DND-41 (cell line): ENCODE measurements at regions not wholly inside any gene's neighbourhood (a gene's known extent, or its start where the extent isn't known, plus 50 kb on each side); places are given as distances from the start of the nearest gene placed in this dataset.

Experiments used
- ATAC-seq: fragments of 200-7000 bp; cut with Tn5 transposase; 3 replicates; pipeline ENCODE4 v1.9.1; 2021; ENCODE audit warnings: low read depth; ENCODE audit not compliant: insufficient read depth
- DNase-seq: peaks from one replicate; pipeline ENCODE4 v3.0.0-alpha.2; 2020
- H2AFZ ChIP-seq: 2 replicates; pipeline ENCODE4 v1.6.0; 2012; ENCODE audit warnings: low read depth, low read length
- H3K27ac ChIP-seq: 2 replicates; pipeline ENCODE4 v1.5.1; 2012; ENCODE audit warnings: low read length, inconsistent platforms
- H3K27me3 ChIP-seq: fragments of 200-600 bp; sonication (generic); 2 replicates; pipeline ENCODE4 v1.6.0; 2012; ENCODE audit warnings: low read length, mild to moderate bottlenecking, inconsistent platforms; ENCODE audit not compliant: insufficient read depth, poor library complexity
- H3K36me3 ChIP-seq: 2 replicates; pipeline ENCODE4 v1.5.1; 2012; ENCODE audit warnings: low read length, inconsistent platforms; ENCODE audit not compliant: insufficient read depth
- H3K4me1 ChIP-seq: 2 replicates; pipeline ENCODE4 v1.5.1; 2012; ENCODE audit warnings: mild to moderate bottlenecking, low read length; ENCODE audit not compliant: insufficient read depth
- H3K4me2 ChIP-seq: 2 replicates; pipeline ENCODE4 v1.6.0; 2012; ENCODE audit warnings: mild to moderate bottlenecking, moderate library complexity, low read length, inconsistent platforms; ENCODE audit not compliant: insufficient read depth
- H3K4me3 ChIP-seq, 2 experiments: fragments of 200-600 bp in 1 of 2; shearing (Covaris generic) in 1 of 2; 2 replicates each; pipeline ENCODE4 v1.5.1; 2012 to 2016; ENCODE audit warnings: inconsistent platforms in 2 of 2, low read length in 2 of 2, mild to moderate bottlenecking in 2 of 2, low read depth in 1 of 2, moderate library complexity in 1 of 2
- H3K79me2 ChIP-seq: 2 replicates; pipeline ENCODE4 v1.6.0; 2012; ENCODE audit warnings: low read length, inconsistent platforms; ENCODE audit not compliant: insufficient read depth
- H3K9ac ChIP-seq: 2 replicates; pipeline ENCODE4 v1.6.0; 2012; ENCODE audit warnings: low read depth, mild to moderate bottlenecking, inconsistent platforms, low read length, moderate library complexity
- H3K9me3 ChIP-seq: 2 replicates; pipeline ENCODE4 v1.5.1; 2012; ENCODE audit warnings: low read length, moderate library complexity, mild to moderate bottlenecking, inconsistent platforms; ENCODE audit not compliant: insufficient read depth, severe bottlenecking
- H4K20me1 ChIP-seq: 2 replicates; pipeline ENCODE4 v1.6.0; 2012; ENCODE audit warnings: low read length; ENCODE audit not compliant: insufficient read depth
- EZH2 ChIP-seq: IDR thresholded peaks from 3 replicates; pipeline ENCODE4 v1.6.1; 2012; ENCODE audit warnings: borderline replicate concordance, low read depth, mild to moderate bottlenecking, moderate library complexity, low read length, inconsistent platforms; ENCODE audit not compliant: severe bottlenecking
- TF ChIP-seq, protein P1 (sequence below): IDR thresholded peaks from 2 replicates; pipeline ENCODE4 v1.5.1; 2012; ENCODE audit warnings: borderline replicate concordance, low read length, moderate library complexity, mild to moderate bottlenecking; ENCODE audit not compliant: poor library complexity, severe bottlenecking; ENCODE audit errors: extremely low read depth

DNA sequence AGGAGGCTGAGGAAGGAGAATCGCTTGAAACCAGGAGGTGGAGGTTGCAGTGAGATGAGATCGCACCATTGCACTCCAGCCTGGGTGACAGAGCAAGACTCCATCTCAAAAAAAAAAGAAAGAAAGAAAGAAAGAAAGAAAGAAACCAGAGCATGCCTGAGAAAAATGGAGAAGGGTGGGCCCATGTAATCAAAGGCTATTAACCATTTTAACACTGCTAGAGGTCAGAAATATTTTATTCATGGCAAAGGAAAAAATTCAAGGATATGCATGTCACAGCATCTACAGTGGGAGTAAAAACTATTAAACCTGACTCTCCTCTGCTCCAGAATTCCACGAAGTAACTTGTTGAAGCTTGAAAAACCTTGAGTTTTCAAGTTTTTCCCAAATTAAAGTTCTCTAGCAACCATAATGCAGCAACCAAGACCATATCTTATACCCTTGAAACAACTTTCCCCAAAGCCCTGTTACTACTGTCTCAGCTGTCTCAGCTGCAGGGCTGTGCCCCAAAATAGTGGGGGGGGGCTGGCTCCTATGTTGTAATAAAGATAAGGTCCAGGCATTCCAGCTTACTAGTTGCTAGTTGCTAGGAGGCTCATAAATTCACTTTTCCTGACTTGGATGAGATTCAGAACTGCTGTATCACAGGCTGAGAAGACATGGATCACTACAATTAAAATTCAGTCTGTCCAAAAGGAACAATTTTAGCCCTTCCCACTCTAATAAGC lies 112.9 kb upstream of the SOD1 start:
- H4K20me1 ChIP-seq, result peaks cover 3% of the 10 kb centered on the region; the same call in 1 of the 2 replicates
- no peak overlapping the region for H3K4me3 ChIP-seq
- no peaks in the 10 kb centered on the region for H3K27me3 ChIP-seq
- no peak overlapping the region for H3K4me2 ChIP-seq
- TF ChIP-seq, protein P1, sequence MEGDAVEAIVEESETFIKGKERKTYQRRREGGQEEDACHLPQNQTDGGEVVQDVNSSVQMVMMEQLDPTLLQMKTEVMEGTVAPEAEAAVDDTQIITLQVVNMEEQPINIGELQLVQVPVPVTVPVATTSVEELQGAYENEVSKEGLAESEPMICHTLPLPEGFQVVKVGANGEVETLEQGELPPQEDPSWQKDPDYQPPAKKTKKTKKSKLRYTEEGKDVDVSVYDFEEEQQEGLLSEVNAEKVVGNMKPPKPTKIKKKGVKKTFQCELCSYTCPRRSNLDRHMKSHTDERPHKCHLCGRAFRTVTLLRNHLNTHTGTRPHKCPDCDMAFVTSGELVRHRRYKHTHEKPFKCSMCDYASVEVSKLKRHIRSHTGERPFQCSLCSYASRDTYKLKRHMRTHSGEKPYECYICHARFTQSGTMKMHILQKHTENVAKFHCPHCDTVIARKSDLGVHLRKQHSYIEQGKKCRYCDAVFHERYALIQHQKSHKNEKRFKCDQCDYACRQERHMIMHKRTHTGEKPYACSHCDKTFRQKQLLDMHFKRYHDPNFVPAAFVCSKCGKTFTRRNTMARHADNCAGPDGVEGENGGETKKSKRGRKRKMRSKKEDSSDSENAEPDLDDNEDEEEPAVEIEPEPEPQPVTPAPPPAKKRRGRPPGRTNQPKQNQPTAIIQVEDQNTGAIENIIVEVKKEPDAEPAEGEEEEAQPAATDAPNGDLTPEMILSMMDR, result no peak
- no peak for TF ChIP-seq EZH2
- peaks cover 17% of the 10 kb centered on the region for H3K79me2 ChIP-seq
- no peaks in the 10 kb centered on the region for H3K4me1 ChIP-seq
- no peak for DNase-seq
- H3K36me3 ChIP-seq, result no peaks in the 10 kb centered on the region
- H3K9ac ChIP-seq, result no peak overlapping the region
- no peak for ATAC-seq
- no peak overlapping the region for H2AFZ ChIP-seq
- no peak overlapping the region for H3K27ac ChIP-seq
- no peaks in the 10 kb centered on the region for H3K9me3 ChIP-seq

DNA sequence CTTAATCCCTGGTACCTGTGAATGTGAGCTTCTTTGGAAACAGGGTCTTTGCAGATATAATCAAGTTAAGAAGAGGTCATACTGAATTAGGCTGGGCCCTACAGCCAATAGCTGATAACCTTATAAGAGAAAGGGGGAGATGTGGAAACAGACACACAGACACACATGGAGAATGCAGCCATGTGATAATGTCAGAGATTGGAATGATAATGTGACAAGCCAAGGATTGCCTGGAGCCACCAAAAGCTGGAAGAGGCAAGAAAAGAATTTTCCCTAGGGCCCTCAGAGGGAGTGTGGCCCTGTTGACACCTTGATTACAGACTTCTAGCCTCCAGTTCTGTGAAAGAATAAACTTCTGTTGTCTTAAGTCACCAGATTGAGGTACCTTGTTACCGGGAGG lies 114.5 kb upstream of the SOD1 start:
- Histone ChIP-seq H3K27ac (no peak overlapping the region), H2AFZ (no peak overlapping the region), H3K36me3 (no peaks in the 10 kb centered on the region), H3K9me3 (no peaks in the 10 kb centered on the region), H4K20me1 (peaks cover 3% of the 10 kb centered on the region; the same call in 1 of the 2 replicates), H3K27me3 (no peaks in the 10 kb centered on the region), H3K4me2 (no peak overlapping the region), H3K4me1 (no peaks in the 10 kb centered on the region), H3K9ac (no peak overlapping the region), H3K79me2 (peaks cover 10% of the 10 kb centered on the region), H3K4me3 (no peak overlapping the region)
- ATAC-seq, result no peak
- no peak for DNase-seq
- TF ChIP-seq, protein P1, result no peak
- TF ChIP-seq EZH2, result no peak

- Histone ChIP-seq H3K4me1 (no peaks in the 10 kb centered on the region), H2AFZ (no peak overlapping the region), H3K9me3 (no peaks in the 10 kb centered on the region), H3K27me3 (no peaks in the 10 kb centered on the region), H3K36me3 (no peaks in the 10 kb centered on the region), H3K9ac (no peak overlapping the region), H3K4me3 (no peak overlapping the region), H3K27ac (no peak overlapping the region), H3K4me2 (no peak overlapping the region), H4K20me1 (no peaks in the 10 kb centered on the region), H3K79me2 (no peaks in the 10 kb centered on the region; the same call in 1 of the 2 replicates)
- no peak for TF ChIP-seq EZH2
- TF ChIP-seq, protein P1, result no peak
- DNase-seq (no peak), ATAC-seq (no peak)
Measured at GRCh38 chr21:31543191-31543590, 116.3 kb upstream of the SOD1 start.
